GM19372 (cell line): ENCODE measurements at regions not wholly inside any gene's neighbourhood (a gene's known extent, or its start where the extent isn't known, plus 50 kb on each side); places are given as distances from the start of the nearest gene placed in this dataset.
"Not testable (repeated sequence)": the region's sequence is repeated elsewhere in the genome, so short reads cannot be mapped to it uniquely, and the experiment has no call there.

ENCODE experiments used
- ATAC-seq: cut with Tn5 transposase; IDR thresholded peaks from one replicate; pipeline ENCODE4 v1.9.1; 2021; ENCODE audit warnings: mild to moderate bottlenecking, low read depth, moderate library complexity; ENCODE audit not compliant: unreplicated experiment

DNA sequence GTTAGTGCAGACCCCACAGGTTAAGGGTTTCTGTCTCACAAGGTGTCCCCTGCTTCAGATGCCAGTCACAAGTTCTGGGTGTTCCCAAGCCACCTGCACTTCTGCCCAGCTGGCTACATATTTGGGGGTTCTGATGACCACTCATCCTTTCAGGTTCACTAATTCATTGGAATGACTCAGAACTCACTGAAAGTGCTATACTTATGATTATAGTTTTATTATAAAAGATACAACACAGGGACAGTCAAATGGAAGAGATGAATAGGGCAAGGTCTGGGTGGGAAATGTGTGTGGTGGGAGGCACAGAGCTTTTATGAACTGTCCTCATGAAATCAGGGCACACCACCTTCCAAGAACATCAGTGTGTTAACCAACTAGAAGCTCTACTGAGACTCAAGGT, 97.7 kb upstream of the CASK start:
- ATAC-seq = no peak

DNA sequence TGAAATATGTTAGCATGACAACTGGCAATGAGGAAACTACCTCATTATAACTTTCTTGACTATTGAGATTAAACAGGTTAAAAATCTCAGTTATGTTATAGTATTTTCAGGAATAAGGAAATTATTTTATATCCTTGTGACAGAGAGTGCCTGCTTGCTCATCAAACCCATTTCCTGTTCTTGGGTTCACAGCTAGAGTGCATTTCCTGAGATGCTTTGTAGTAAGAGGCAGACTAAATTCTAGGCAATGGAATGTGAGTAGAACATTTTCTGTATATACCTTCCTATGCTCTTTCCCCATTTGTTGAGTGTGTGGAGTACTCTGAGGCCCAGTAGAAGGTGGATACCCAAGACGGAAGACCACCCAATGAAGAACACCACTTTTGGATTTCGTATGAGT, 96.9 kb upstream of the CASK start:
- ATAC-seq = no peak

GRCh38 chrX:42017971-42018370, 94.6 kb upstream of the CASK start:
- ATAC-seq = no peak

DNA sequence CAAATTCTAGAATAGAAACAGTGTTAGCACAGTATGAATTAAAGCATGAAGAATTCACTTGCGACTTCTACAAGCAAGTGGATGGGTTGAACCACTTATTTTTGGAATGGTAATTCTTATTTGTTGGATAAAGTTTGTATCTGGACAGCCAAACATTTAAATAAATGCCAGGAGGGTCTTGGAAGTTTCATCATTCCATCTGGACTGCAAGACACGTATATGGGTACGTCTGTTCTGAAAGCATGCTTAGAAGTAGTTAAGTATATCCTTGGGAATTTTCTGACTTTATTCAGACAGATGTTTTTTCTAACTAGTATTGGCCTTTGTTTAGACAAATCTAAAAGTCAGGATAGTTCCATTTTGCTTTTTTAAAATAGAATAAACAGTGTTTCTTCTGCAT, 77.5 kb upstream of the CASK start:
- ATAC-seq = no peak

- no peak for ATAC-seq
These were observed 61.3 kb upstream of the CASK start for GRCh38 chrX:41984628-41985027.

DNA sequence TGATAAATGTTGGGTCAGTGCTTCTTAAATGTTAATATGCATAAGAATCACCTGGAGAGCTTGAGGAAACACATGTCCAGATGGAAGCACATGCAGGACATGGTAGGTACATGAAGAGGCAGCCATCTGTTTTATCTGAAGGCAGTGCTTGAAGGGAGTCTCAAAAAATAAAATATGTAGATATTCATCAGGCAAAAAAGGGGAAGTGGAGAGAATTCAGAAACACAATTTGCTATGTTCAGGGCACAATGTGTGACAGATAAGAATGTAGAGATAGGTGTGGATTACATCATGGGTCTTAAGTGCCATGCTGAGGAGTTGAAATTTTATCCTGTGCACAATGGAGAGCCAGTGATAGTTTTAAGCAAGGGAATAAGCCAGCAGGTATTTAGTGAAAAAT, 59.6 kb upstream of the CASK start:
- ATAC-seq = no peak

DNA sequence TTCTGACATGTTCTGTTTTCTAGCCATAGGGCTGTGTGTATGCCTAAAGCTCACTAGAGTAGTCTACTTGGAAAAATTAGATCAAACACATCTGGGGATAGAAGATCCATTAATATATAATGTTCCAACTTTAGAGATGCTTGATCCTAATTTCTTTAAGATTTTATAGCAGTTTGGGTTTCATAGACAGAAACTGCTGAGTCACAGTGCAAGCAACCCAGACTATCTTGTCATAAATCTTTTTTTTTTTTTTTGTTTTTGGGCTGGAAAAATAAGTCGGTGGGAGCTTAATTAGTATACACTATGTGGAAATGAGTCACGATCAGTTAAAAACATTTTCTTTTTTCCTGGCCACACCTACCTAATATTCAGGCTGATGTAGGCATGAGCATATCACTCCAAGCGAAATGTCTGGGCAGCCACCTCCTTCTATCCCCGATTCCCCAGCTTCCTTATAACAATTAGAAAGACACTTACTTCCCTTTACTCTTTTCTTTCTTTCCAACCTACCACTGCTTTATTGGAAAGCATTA, 58.2 kb upstream of the CASK start:
- no peak for ATAC-seq

- not testable (repeated sequence) for ATAC-seq
These were observed 51.3 kb upstream of the CASK start for GRCh38 chrX:41974677-41975076.

GRCh38 chrX:41973208-41973607, 49.9 kb upstream of the CASK start:
- no peak for ATAC-seq
